Panc1 (cell line): ENCODE measurements at regions not wholly inside any gene's neighbourhood (a gene's known extent, or its start where the extent isn't known, plus 50 kb on each side); places are given as distances from the start of the nearest gene placed in this dataset.

Experiments
- ATAC-seq: fragments of 200-7000 bp; cut with Tn5 transposase; 2 replicates; pipeline ENCODE4 v1.9.1; 2020; ENCODE audit warnings: mild to moderate bottlenecking, moderate library complexity
- BruUV-seq: library from RNA; stranded (reverse); fragments of 400-500 nt; replicated peaks from 2 replicates; lab custom pipeline; 2021; lab: Mats Ljungman, UMichigan
- CTCF ChIA-PET: fragments of 300-600 bp; sonication (Branson Sonifier 250); formaldehyde crosslinking; loops from one replicate; lab custom pipeline; 2022; ENCODE audit warnings: antibody characterized with exemption; lab: Charles Lee
- POLR2A ChIA-PET: fragments of 300-600 bp; sonication (Branson Sonifier 250); formaldehyde crosslinking; loops from one replicate; lab custom pipeline; 2022; ENCODE audit warnings: antibody characterized with exemption; lab: Charles Lee
- DNase-seq: peaks from one replicate; pipeline ENCODE4 v3.0.0-alpha.2; 2010; ENCODE audit warnings: low read depth, low spot score
- H3K27ac ChIP-seq: 2 replicates; pipeline ENCODE4 v1.5.1; 2011; ENCODE audit warnings: mild to moderate bottlenecking, low read length, inconsistent platforms
- H3K27me3 ChIP-seq: fragments of 200-500 bp; sonication (Bioruptor generic); 2 replicates; pipeline ENCODE4 v1.6.0; 2014; ENCODE audit warnings: low read length, inconsistent platforms; ENCODE audit not compliant: control insufficient read depth, insufficient read depth
- H3K36me3 ChIP-seq: fragments of 200-500 bp; sonication (Bioruptor generic); 2 replicates; pipeline ENCODE4 v1.5.1; 2014; ENCODE audit warnings: inconsistent platforms, mild to moderate bottlenecking, low read length, moderate library complexity; ENCODE audit not compliant: control insufficient read depth, insufficient read depth
- H3K4me1 ChIP-seq: 2 replicates; pipeline ENCODE4 v1.5.1; 2011; ENCODE audit warnings: inconsistent platforms, mild to moderate bottlenecking, low read length, moderate library complexity; ENCODE audit not compliant: control insufficient read depth, insufficient read depth
- H3K4me3 ChIP-seq, 2 experiments: 2 replicates each; pipeline ENCODE4 v1.5.1; 2011 to 2012; ENCODE audit warnings: low read depth in 2 of 2, low read length in 2 of 2, mild to moderate bottlenecking in 2 of 2, inconsistent platforms in 1 of 2, moderate library complexity in 1 of 2
- H3K9me3 ChIP-seq: fragments of 200-500 bp; sonication (Bioruptor generic); 2 replicates; pipeline ENCODE4 v1.5.1; 2014; ENCODE audit warnings: low read depth, mild to moderate bottlenecking, inconsistent platforms, low read length, moderate library complexity; ENCODE audit not compliant: control insufficient read depth, insufficient read depth
- CTCF ChIP-seq: fragments of 450-650 bp; IDR thresholded peaks from 2 replicates; pipeline ENCODE4 v1.5.1; 2017; ENCODE audit warnings: mild to moderate bottlenecking
- POLR2AphosphoS5 ChIP-seq: IDR thresholded peaks from 2 replicates; pipeline ENCODE4 v1.6.1; 2012; ENCODE audit warnings: mild to moderate bottlenecking, low read depth, low read length, moderate library complexity
- REST ChIP-seq, 2 experiments: IDR thresholded peaks; 2 replicates each; pipeline ENCODE4 v1.6.1; 2011 to 2012; ENCODE audit warnings: low read depth in 2 of 2, control low read depth in 1 of 2, low read length in 1 of 2, mild to moderate bottlenecking in 1 of 2, moderate library complexity in 1 of 2; ENCODE audit not compliant: insufficient read depth in 1 of 2
- SIN3A ChIP-seq: IDR thresholded peaks from 2 replicates; pipeline ENCODE4 v1.6.1; 2012; ENCODE audit warnings: low read depth, mild to moderate bottlenecking, low read length, moderate library complexity, borderline replicate concordance; ENCODE audit not compliant: insufficient read depth
- TCF7L2 ChIP-seq: IDR thresholded peaks from 2 replicates; pipeline ENCODE4 v1.6.1; 2011; ENCODE audit warnings: mild to moderate bottlenecking, low read depth, low read length, inconsistent platforms
- in situ Hi-C: cut with HindIII; loops from 2 replicates; pipeline ENCODE4 v1.10.0; 2016; ENCODE audit warnings: low sequenced_read_pairs, low pct_unique_long_range_greater_than_20kb
- intact Hi-C: fragments of 100-400 bp; cut with micrococcal nuclease; formaldehyde crosslinking; loops from one replicate; pipeline ENCODE4 v1.10.0; 2022; ENCODE audit not compliant: unreplicated experiment

- Histone ChIP-seq H3K4me1 (no peaks in the 10 kb centered on the region), H3K36me3 (no peaks in the 10 kb centered on the region), H3K27me3 (peaks cover 9% of the 10 kb centered on the region), H3K9me3 (no peaks in the 10 kb centered on the region), H3K27ac (no peak overlapping the region), H3K4me3 (no peak overlapping the region)
- CTCF ChIA-PET = no interaction called here
- no peak for TF ChIP-seq POLR2AphosphoS5
- no peak for TF ChIP-seq SIN3A
- no peak for TF ChIP-seq TCF7L2
- no peak for TF ChIP-seq REST (IDR thresholded peaks at IDR 0.05; ENCODE audit: insufficient read depth in 1 of 2, low read depth in 2 of 2, low read length in 1 of 2)
- no peak for TF ChIP-seq CTCF
- DNase-seq (no peak), ATAC-seq (no peak)
- POLR2A ChIA-PET = no interaction called here
- intact Hi-C loops (no loop called here), in situ Hi-C loops (no loop called here)
- BruUV-seq = no TSS peak
Measured at GRCh38 chr15:88324741-88325065, 68.2 kb upstream of the NTRK3 start.

GRCh38 chr15:88323976-88324740 is 67.6 kb upstream of the NTRK3 start:
- Histone ChIP-seq H3K36me3 (no peaks in the 10 kb centered on the region), H3K27ac (no peak overlapping the region), H3K4me1 (no peaks in the 10 kb centered on the region), H3K9me3 (no peaks in the 10 kb centered on the region), H3K27me3 (peaks cover 9% of the 10 kb centered on the region), H3K4me3 (no peak overlapping the region)
- no TSS peak for BruUV-seq
- TF ChIP-seq TCF7L2 (no peak), SIN3A (no peak), CTCF (no peak), POLR2AphosphoS5 (no peak), REST (IDR thresholded peaks at IDR 0.05; ENCODE audit: insufficient read depth in 1 of 2, low read depth in 2 of 2, low read length in 1 of 2) (no peak)
- POLR2A ChIA-PET = no interaction called here
- ATAC-seq (no peak), DNase-seq (no peak)
- in situ Hi-C loops = no loop called here
- intact Hi-C loops = no loop called here
- CTCF ChIA-PET = no interaction called here
